GM18907 (cell line): ENCODE measurements at regions not wholly inside any gene's neighbourhood (a gene's known extent, or its start where the extent isn't known, plus 50 kb on each side); places are given as distances from the start of the nearest gene placed in this dataset.
"Not testable (repeated sequence)": the region's sequence is repeated elsewhere in the genome, so short reads cannot be mapped to it uniquely, and the experiment has no call there.

Experiments
- ATAC-seq: cut with Tn5 transposase; IDR thresholded peaks from one replicate; pipeline ENCODE4 v1.9.1; 2021; ENCODE audit warnings: mild to moderate bottlenecking, moderate library complexity; ENCODE audit not compliant: unreplicated experiment

DNA sequence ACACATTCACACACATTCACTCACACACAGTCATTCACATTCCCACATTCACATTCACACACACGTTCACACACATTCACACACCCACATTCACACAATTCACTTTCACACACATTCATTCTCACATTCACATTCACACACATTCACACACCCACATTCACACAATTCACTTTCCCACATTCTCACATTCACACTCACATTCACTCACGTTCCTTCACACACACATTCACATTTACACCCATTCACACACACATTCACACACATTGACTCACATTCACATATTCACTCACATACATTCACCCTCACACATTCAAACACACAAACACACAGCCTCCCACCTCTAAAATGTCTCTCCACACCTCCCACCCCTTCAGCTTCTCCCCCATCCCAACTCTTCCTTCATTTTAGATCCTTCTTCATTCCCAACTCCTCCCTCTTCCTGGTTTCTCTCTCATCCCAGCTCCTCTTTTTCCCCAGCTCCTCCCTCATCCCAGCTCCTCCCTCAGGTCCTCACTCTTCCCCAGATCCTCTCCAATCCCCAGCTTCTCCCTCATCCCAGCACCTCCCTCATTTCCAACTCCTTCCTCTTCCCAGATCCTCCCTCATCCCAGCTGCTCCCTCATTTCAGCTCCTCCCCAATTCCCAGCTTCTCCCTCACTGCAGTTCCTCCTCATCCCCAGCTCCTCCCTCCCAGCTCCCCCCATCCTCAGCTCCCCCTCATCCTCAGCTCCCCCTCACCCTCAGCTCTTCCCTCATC lies 111.0 kb downstream of the FAM53A start:
- ATAC-seq = no peak

DNA sequence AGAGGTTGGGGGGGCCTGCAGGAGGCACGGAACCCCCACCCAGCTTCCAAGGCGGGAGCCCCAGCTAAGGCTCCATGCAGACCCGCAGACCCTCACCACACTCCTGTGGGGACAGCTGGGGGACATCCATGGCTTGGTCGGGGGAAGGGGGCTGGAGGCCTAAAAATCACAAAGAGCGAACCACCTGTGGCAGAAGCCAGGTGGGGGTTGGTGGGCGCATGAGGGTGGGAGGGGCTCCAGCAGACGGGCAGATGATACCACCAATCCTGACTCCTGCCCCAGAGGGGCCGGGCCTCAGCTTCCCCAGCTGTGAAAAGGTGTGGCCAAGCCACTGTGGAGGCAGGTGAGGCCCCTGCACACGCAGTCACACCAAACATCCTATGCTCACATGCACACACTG lies 111.6 kb downstream of the FAM53A start:
- no peak for ATAC-seq

DNA sequence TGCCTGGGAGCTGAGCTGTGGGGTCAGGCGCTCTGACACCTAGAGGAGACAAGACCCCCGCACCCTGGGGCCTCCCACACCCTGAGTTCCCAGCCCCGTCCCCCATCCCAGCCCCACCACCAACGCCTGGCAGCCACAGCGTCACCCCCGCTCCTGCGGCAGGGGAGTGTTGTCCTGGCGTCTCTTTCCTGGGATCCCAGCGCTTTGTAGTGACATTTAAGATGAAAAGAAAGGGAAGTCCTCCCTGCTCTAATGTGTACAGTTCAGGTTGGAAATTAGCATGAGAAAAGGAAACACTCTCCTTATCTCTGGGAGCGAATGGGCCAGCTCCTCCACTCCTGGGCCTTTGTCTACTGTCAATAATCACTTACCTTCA lies 112.1 kb downstream of the FAM53A start:
- no peak for ATAC-seq

DNA sequence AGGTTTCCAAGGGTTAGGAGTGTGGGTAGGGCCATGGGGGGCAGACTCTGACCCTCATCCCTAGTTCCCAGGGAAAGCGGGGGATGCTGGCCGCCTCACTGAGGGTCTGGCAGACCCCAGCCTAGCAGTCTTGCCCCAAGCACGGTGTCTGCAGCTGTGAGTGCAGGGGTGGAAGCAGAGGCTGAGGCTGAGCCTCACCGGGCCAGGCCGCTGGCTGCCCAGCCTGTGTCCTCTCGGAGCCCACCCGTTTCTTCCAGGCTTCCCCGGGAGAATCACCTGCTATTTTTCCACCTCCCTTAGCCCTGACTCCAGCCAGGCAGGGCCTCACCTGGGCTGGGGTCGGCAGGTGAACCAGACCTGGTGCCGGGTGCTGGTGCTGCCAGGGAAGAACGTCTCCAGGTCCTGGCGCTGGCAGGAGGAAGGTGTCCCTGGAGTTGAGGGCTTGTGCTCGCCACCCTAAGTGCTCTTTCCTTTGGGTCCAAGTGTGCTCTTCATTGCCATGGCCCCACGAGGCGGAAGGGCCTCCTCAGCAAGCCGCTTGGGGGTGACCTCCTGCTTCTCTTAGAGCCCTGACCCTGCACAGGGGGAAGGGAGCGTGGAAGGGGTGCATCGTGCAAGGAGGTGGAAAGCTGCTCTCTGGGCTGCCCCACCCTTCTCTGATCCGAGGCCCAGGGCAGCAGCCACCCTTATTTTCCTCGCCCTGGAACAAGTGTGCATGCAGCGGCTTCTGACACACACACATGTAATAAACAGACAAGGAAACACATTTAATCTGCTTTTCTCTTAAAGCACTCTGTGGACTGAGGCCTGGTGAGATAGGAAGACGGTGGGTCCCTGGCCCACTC lies 112.7 kb downstream of the FAM53A start:
- ATAC-seq = no peak

DNA sequence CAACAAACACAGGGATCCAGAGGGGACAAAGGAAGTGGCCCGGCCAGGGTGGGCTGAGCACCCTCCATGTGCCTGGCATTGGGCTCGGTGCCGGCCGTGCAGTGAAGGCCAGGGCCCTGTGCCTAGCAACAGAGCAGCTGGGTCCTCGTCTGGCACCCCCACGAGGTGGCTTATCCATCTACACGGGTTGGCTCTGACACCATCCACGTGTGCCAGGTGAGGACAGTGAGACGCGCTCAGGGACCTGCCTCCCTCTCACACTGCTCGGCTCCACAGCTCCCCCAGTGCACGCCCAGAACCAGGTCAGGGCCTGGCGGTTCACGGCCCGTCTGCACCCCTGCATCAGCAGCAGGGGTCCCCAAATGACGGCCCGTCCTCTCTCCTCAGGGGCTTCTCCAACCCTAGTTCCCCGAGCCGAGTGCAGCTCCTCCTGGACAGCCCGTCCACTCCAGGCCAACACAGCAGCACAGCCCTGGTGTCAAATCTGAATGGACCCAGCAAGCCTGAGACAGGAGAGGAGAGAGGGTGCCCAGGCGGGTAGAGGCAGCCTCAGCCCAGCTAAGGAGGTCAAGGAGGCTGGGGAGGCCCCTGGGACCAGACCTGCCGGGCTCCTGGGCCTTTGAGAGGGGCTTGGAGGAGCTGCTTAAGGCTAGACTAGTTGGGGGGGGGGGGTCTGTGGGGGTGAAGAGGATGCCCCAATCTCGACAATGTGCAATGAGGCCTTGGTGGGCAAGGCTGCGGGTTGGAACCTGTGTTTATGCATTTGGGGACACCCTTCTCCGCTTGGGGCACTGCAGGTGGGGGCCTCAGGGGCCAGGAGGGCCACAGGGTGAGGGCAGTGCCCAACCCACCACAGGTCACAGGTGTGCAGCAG lies 113.6 kb downstream of the FAM53A start:
- ATAC-seq = no peak

DNA sequence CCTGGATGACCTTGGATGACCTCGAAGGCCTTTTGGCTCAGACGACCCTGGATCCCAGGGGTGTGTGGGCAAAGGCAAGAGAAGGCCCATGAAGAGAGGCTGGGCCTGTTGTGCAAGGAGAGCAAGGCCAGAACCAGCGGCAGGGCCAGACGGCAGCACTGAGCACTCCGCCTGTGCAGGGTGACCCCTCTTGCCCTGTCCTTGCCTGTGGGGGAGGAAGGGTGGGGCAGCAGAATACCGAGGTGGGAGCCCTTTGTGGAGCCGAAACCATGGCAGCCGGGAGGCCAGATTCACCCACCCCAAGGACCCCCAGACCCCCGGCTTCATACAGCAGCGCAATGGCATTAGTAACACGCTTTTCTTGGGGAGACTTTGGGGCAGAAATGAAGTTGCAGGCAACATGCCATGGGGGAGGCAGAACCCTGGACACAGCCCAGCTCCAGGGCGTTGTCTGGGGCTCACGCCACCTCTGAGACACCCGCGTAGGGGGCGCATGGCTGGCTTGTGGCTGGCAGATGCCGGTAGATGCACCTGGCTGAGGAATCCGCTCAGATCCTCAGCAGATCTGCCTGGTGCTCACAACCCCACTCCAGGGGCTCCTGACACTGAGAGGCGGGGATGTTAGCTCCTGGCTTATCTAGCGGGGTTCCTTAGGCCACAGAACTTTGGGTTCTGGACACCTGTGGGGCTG lies 114.5 kb downstream of the FAM53A start:
- ATAC-seq = no peak

DNA sequence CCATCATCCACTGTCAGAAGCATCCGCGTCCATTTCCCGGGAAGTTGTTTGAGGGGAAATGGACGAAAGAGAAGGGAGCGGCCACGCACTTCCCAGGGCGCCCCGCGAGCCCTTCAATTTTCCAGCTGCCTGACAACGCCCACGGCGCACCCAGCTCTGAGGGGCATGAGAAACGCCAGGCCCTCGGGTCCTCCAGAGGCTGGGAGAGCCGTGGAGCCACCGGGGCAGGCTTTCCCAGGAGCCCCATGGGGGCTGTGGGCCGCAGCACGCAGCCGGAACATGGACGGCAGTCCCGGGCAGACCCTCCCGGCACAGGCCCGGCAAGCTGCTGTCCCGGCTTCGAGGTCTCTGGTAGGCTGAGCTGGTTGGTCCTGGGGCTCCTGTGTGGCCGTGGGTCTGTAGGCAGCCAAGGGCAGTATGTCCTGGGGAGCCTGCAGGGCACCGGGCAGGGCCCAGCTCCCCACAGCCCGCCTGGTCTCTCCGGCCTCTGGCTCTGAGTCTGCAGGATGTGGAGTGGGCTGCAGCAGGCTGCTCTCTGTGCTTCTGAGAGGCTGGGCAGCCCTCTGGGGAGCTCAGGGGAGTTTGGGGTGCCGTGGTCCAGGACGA lies 115.2 kb downstream of the FAM53A start:
- no peak for ATAC-seq

DNA sequence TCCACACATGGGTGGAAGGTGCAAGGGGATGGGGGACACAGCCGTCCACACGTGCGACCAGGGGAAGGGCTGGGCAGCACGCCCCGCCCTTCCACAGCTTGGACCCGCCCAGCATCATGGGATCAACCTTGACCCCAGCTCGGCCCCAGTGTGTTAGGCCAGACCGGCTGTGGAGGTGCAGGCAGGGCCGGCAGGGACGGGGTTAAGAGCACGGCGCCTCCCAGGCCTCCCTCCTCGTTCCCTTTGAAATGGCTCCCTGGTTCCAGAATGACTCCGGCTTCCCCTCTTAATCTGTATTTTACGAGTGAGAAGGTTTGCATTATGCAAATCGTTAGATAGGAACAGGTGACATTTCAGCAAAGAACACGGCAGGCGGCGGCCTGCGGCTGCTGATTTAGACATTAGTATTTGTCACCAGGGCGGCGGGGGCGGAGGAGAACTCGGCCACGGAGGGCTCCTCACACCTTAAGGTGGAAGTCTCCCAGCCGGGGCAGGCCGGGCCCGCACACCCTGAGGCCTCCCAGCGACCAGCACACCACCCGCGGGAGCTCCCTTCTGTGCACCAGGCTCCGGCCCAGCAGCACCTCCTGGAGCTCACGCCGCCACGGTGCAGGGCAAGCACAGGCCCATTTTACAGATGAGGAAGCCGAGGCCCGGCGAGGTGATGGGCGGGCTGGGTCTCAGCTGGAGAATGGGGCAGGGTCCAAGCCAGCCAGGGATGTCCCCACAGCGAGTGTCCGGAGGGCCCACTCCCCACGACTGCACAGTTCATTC lies 116.1 kb downstream of the FAM53A start:
- no peak for ATAC-seq

DNA sequence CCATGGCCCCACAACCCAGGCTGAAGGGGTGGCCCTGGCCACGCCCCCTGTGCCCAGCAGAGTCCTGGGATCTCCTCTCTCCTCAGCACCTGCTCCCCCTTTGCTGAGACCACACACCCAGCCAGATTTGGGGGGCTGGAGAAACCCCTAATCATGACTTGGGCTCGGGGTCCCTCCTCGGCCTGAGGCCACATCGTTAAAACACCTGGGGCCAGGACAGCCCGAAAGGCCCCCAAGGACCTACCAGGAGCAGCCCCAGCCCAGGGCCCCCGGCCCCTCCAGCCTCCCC lies 116.7 kb downstream of the FAM53A start:
- no peak for ATAC-seq

DNA sequence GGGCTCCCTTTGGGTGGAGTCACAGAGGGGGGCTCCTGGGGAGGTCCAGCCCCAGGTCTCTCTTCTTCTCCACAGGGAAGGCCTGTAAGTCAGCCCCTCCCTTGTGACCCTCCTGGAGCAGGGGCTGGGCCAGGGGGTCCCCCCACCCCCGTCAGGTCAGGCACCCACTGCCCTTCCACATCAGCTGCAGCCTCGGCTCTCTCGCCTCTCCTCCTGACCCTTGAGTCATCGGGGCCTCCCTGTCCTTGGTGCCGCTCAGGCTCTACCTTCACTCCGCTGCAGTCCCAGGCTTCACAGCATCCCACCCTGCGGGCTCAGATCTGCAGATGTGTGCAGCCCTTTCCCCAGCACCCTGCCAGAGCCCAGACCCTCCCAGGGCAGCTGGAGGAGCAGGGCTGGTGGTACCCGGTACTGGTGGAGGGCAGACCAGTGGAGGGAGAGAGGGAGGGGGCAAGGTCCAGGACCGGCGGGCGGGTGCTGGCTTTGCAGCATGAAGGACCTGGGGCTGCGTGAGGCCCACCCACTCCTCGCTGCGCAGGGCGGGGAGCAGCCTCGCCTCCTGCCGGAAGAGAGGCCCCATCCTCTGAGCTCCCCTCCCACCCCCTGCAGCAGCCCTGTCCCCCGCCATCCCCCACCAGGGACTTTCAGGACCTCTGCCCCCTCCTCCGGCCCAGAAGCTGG lies 117.1 kb downstream of the FAM53A start:
- no peak for ATAC-seq

DNA sequence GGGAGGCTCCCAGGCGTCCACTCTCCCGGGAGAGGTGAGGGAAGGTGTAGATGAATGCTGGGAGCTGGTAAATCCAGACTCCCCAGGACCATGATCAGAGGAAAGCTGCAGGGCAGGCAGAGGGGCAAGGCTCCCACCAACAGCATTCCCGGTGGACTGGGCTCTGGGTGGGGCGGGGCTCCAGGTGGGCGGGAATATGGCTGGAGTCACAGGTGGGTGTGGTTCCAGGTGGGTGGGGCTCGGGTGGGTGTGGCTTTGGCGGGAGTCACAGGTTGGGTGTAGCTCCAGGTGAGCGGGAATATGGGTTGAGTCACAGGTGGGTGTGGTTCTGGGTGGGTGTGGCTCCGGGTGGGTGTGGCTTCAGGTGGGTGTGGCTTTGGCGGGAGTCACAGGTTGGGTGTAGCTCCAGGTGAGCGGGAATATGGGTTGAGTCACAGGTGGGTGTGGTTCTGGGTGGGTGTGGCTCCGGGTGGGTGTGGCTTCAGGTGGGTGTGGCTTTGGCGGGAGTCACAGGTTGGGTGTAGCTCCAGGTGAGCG lies 117.7 kb downstream of the FAM53A start:
- ATAC-seq = not testable (repeated sequence)

DNA sequence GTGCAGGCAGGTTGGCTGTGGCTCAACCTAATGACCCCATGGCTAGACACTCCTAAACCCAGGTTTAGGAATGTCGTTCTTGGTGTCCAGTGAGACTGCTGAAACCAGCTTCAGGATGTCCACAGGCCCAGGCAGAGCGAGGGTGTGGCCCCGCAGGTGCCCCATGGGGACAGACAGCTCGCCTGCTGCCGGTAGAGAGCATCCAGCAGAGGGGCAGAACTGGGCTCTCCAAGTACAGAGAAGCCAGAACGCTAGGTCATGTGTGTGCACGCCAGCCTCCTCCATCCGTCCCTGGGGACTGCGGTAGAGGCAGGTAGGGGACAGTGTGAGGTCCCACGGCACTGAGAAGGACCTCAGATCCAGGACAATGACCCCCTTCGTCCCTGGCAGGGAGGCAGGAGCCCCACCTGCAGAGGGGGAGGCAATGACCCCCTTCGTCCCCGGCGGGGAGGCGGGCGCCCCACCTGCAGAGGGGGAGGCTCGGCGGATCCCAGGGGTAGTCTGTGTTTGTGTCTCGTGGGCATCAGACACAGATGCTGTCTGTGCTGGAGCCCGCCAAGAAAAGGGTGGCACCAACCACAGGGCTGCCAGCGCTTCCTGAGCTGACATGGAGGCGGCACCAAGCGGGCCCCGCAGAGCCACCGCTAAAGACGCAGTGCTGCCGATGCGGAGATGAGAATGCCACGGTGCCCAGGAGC lies 118.4 kb downstream of the FAM53A start:
- no peak for ATAC-seq

DNA sequence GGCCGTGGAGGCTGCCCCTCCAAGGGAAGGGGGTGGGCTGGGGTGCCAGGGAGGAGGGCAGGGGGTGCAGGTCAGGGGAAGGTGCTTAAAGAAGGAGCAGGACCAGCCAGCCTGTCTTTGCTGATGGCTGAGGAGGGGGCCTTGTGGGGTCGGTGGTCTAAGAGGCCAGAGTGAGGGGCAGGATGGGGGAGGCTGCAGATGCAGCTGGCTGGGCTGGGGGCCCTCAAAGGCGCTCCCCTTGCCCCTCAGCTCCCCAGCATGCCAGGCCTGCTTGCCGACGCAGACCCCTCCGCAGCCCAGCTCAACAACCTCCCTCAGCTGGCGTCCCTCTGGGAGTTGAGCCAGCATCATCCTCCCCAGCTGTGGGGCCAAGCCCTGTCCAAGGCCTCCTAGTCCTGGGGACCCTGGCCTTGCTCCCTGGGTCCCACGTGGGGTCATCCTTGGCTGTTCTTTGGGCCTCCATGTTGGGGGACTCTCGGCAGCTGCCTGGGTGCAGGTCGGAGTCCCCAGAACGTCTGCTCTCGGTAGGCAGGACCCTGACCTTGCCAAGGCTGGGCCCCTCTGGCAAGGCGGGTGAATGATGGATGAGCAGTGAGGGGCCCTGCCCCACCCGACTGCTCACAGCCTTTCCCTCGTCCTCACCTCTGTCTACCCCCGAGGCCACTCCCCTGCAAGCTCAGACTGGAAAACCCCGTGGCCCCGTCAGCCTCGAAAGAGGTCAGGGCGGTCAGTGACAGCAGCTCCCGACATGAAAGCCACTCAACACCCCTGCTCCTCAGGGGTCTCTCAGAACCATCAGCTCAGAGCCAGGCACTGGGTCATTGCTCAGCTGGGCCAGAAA lies 119.4 kb downstream of the FAM53A start:
- no peak for ATAC-seq

DNA sequence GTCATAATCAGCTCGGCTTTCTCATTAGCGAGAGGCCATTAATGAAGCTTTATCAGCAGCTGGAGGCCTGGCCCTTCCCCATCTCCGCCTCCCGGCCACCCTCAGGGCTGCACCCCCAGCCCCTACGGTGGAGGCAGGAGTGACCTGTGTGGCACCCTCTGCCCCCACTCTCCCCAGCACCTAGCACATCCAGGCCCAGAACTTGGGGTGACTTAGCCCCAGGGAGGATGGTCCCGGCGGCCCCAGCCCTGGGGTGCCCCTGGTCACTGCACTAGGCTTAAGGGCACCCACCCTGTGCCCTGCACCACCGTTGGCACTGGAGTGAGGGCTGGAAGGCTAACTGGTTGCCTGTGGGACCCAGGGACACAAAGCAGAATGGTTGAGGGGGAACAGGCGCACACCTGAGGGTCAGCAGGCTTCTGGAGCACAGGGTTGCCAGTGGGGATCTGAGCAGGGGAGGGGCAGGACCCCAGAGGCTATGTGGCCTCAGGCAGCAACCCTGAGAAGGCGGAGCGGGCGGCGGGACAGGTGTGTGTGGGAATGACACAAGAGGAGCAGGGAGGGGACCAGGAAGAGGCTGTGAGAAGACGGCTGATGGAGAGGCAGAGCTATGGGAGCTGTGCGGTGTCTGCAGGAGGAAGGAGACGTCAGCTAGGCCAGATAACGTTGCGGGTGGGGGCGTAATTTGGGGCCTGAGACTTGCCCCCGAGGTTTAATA lies 120.2 kb downstream of the FAM53A start:
- ATAC-seq = no peak

DNA sequence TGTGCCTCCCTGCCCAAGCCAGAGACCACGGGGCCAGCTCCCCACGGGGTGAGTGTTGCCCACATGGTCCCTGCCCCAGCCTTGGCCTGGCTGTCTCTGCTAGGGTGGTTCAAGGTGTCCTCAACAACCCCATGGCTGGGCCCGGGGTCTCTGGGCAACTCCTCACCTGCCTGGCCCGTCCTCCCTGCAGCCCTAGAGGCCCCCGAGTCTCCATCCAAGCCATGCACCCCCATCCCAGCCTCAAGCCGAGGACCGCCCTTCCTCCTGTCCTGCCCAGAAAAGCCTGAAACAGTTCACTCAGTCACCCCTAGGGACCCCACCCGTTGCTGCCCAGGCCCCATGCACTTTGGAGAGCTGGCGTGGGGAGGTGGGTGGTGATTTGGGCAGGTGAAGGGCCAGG lies 120.9 kb downstream of the FAM53A start:
- ATAC-seq = no peak

DNA sequence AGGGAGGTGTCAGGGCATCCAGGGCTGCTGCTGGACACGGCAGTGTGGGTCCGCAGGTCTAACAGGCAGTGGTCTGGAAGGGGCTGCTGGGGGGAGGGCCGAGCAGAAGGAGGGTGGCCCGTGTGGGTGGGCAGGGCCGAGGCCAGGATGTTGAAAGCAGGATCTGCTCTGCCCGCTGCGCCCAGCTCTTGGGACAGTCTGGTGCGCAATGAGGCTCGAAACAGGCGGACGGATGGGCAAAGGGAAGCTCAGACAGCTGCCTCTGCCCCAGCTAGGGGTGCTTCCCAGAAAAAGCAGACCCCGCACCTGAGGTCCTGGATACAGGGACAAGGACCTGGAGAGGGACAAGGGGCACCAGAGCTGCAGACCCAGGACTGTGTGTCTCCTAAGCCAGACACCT lies 121.3 kb downstream of the FAM53A start:
- ATAC-seq = no peak

DNA sequence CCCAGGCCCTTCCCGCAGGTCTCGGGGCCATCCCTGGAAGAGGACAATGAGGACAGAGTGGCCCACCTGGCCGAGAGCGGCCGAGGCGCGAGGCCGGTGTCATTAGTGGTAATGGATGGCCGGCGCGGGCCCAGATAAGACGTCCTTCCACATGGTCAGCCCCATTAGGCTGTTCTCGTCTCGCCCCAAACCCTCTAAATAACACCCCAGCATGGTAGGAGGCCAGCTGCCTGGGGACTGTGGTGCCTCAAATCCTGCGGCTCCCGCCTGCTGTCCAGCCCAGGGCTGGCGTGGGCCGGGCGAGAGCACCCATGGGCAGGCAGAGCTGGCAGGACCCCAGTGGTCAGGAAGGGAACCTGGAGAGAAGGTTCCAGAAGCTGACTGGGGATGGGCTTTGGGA lies 121.7 kb downstream of the FAM53A start:
- ATAC-seq = no peak
